A549 (cell line): ENCODE measurements at regions not wholly inside any gene's neighbourhood (a gene's known extent, or its start where the extent isn't known, plus 50 kb on each side); places are given as distances from the start of the nearest gene placed in this dataset.

Source experiments
- BHLHE40 ChIP-seq: IDR thresholded peaks from 2 replicates; pipeline ENCODE4 v1.6.1; 2012; ENCODE audit warnings: low read depth, low read length, inconsistent platforms
- CHD2 ChIP-seq: fragments of 150-350 bp; IDR thresholded peaks from 2 replicates; pipeline ENCODE4 v1.6.1; 2014; ENCODE audit warnings: low read length; ENCODE audit not compliant: partially characterized antibody
- EP300 ChIP-seq, 2 experiments: fragments of >200 bp; sonication (Bioruptor Twin); formaldehyde crosslinking; IDR thresholded peaks; 2 replicates in 1 of 2; 3 replicates in 1 of 2; pipeline ENCODE4 v1.6.1; 2016 to 2017
- JUNB ChIP-seq: fragments of >200 bp; sonication (Bioruptor Twin); formaldehyde crosslinking; IDR thresholded peaks from 2 replicates; pipeline ENCODE4 v1.6.1; 2016
- MAFK ChIP-seq: fragments of 450-650 bp; IDR thresholded peaks from 2 replicates; pipeline ENCODE4 v1.6.1; 2014; ENCODE audit not compliant: partially characterized antibody
- MYC ChIP-seq: IDR thresholded peaks from 2 replicates; pipeline ENCODE4 v1.6.1; 2012; ENCODE audit warnings: mild to moderate bottlenecking, inconsistent platforms, low read length, improper control_type of control experiment, borderline replicate concordance
- NFE2L2 ChIP-seq: fragments of 150-350 bp; conservative IDR thresholded peaks from 2 replicates; pipeline ENCODE4 v1.6.1; 2014; ENCODE audit warnings: low read length
- POLR2A ChIP-seq: IDR thresholded peaks from 2 replicates; pipeline ENCODE4 v1.6.1; 2012; ENCODE audit warnings: mild to moderate bottlenecking, low read length
- RAD21 ChIP-seq, 2 experiments: fragments of >200 bp in 1 of 2; sonication (Bioruptor Twin) in 1 of 2; formaldehyde crosslinking in 1 of 2; IDR thresholded peaks in 1 of 2; conservative IDR thresholded peaks in 1 of 2; 2 replicates in 1 of 2; 3 replicates in 1 of 2; pipeline ENCODE4 v1.6.1; 2012 to 2018; ENCODE audit warnings: inconsistent platforms in 1 of 2
- RFX5 ChIP-seq: fragments of 450-650 bp; IDR thresholded peaks from 2 replicates; pipeline ENCODE4 v1.7.1; 2014; ENCODE audit warnings: antibody characterized with exemption, mild to moderate bottlenecking, moderate library complexity
- ZSCAN20 ChIP-seq: fragments of 250-450 bp; sonication (Bioruptor Pico); IDR thresholded peaks from 2 replicates; pipeline ENCODE4 v1.8.0; 2022; ENCODE audit warnings: mild to moderate bottlenecking, moderate library complexity
- TF ChIP-seq, protein P1 (sequence below): fragments of >200 bp; sonication (Bioruptor Twin); formaldehyde crosslinking; IDR thresholded peaks from 3 replicates; pipeline ENCODE4 v1.5.1; 2016
- TF ChIP-seq, protein P2 (sequence below): fragments of 250-450 bp; sonication (Bioruptor Pico); IDR thresholded peaks from 2 replicates; pipeline ENCODE4 v1.5.0; 2021; ENCODE audit warnings: mild to moderate bottlenecking, moderate library complexity, borderline replicate concordance
- TF ChIP-seq, protein P3 (sequence below): IDR thresholded peaks from 2 replicates; pipeline ENCODE4 v1.6.1; 2012

DNA sequence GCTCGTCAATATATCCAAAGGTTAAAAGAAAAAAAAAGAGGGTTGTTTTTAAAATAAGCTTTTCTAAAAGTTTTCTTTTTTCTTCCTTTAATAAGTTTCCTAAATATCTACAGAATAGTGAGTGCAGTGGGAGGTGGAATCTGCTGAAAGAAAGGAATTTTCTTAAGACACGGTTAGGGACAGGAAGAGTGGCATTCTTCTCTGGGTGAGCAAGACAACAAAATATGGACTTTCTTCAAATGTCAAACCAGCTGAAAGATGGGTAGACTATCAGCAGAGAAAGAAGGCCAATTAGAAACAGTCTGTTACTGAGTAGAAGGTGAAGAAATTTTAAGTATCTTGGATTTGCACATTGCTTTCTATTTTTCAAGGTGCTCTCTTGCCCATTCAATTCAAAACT, 222.7 kb upstream of the PIK3C3 start:
- TF ChIP-seq RFX5 (no peak), ZSCAN20 (CRISPR knock-in tag) (no peak), RAD21 (conservative IDR thresholded peaks at IDR 0.05 in 1 of 2, IDR thresholded peaks at IDR 0.05 in 1 of 2) (no peak), JUNB (no peak), MYC (no peak), CHD2 (no peak), POLR2A (no peak), BHLHE40 (no peak), EP300 (IDR thresholded peaks at IDR 0.05) (no peak), MAFK (no peak), NFE2L2 (no peak)
- TF ChIP-seq, protein P1, sequence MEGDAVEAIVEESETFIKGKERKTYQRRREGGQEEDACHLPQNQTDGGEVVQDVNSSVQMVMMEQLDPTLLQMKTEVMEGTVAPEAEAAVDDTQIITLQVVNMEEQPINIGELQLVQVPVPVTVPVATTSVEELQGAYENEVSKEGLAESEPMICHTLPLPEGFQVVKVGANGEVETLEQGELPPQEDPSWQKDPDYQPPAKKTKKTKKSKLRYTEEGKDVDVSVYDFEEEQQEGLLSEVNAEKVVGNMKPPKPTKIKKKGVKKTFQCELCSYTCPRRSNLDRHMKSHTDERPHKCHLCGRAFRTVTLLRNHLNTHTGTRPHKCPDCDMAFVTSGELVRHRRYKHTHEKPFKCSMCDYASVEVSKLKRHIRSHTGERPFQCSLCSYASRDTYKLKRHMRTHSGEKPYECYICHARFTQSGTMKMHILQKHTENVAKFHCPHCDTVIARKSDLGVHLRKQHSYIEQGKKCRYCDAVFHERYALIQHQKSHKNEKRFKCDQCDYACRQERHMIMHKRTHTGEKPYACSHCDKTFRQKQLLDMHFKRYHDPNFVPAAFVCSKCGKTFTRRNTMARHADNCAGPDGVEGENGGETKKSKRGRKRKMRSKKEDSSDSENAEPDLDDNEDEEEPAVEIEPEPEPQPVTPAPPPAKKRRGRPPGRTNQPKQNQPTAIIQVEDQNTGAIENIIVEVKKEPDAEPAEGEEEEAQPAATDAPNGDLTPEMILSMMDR = no peak
- TF ChIP-seq, protein P2, sequence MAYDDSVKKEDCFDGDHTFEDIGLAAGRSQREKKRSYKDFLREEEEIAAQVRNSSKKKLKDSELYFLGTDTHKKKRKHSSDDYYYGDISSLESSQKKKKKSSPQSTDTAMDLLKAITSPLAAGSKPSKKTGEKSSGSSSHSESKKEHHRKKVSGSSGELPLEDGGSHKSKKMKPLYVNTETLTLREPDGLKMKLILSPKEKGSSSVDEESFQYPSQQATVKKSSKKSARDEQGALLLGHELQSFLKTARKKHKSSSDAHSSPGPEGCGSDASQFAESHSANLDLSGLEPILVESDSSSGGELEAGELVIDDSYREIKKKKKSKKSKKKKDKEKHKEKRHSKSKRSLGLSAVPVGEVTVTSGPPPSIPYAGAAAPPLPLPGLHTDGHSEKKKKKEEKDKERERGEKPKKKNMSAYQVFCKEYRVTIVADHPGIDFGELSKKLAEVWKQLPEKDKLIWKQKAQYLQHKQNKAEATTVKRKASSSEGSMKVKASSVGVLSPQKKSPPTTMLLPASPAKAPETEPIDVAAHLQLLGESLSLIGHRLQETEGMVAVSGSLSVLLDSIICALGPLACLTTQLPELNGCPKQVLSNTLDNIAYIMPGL (CRISPR knock-in tag) = no peak
- TF ChIP-seq, protein P3, sequence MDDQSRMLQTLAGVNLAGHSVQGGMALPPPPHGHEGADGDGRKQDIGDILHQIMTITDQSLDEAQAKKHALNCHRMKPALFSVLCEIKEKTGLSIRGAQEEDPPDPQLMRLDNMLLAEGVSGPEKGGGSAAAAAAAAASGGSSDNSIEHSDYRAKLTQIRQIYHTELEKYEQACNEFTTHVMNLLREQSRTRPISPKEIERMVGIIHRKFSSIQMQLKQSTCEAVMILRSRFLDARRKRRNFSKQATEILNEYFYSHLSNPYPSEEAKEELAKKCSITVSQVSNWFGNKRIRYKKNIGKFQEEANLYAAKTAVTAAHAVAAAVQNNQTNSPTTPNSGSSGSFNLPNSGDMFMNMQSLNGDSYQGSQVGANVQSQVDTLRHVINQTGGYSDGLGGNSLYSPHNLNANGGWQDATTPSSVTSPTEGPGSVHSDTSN = no peak
